Retina (tissue), 1 donor: ENCODE measurements at regions not wholly inside any gene's neighbourhood (a gene's known extent, or its start where the extent isn't known, plus 50 kb on each side); places are given as distances from the start of the nearest gene placed in this dataset.

ENCODE experiments used
- DNase-seq: peaks from one replicate; pipeline ENCODE4 v3.0.0-alpha.2; 2016

- no peak for DNase-seq
Observed at GRCh38 chr14:65879248-65880009, 466.9 kb downstream of the FUT8 start.

- no peak for DNase-seq
Observed at GRCh38 chr14:65880507-65880906, 468.0 kb downstream of the FUT8 start.

GRCh38 chr14:65881642-65882041, 469.1 kb downstream of the FUT8 start:
- no peak for DNase-seq

GRCh38 chr14:65888677-65889076, 476.1 kb downstream of the FUT8 start:
- DNase-seq, result no peak

GRCh38 chr14:65892315-65892714, 479.8 kb downstream of the FUT8 start:
- no peak for DNase-seq

DNA sequence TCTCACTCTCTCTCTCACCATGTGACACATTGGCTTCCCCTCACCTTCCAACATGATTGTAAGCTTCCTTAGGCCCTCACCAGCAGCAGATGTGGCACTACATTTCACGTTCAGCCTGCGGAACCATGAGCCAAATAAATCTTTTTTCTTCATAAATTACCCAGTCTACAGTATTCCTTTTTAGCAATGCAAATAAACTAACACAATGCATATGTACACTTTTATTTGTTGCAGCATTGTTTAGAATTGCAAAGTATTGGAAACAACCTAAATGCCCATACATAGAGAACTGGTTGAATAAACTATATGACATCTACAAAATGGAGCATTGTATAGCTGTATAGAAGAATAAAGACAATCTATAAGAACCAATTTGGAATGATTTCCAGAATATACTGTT, 487.6 kb downstream of the FUT8 start:
- DNase-seq, result no peak

- DNase-seq, result no peak
Observed at GRCh38 chr14:65901595-65901994, 489.1 kb downstream of the FUT8 start.

GRCh38 chr14:65904988-65905387, 492.5 kb downstream of the FUT8 start:
- no peak for DNase-seq

GRCh38 chr14:65906344-65906743, 493.8 kb downstream of the FUT8 start:
- no peak for DNase-seq

- DNase-seq, result no peak
Observed at GRCh38 chr14:65906948-65907347, 494.4 kb downstream of the FUT8 start.

DNA sequence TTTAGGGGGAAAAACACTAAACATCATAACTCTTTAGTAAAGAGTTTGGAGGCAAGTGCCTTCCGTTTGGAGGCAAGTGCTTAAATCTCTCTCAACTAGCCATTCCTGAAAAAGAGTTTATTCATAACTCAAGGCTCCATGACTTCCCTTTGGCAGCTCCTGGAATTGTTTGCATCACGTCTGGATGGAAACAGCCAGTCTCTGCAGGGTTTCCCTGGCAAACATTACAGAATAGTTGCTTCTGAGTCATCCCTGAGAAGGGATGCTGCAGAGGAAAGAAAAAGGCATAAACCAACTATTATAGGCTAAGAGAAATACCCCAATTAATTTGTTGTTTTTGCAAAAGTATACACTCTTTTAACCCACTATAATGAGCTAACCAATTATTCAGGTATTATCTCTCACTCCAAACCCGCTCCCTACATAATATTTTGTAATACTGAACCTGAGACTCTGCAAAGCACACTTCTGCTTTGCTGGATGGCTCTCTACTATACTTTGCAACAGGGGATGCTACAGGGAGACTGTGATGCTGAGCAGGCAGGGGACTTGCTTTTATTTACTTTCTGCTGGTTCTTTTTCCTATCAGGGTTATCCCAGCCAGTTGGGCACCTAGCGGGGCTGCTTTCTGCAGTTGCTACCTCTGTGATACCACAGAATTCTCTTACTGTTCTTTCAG, 497.7 kb downstream of the FUT8 start:
- no peak for DNase-seq

DNA sequence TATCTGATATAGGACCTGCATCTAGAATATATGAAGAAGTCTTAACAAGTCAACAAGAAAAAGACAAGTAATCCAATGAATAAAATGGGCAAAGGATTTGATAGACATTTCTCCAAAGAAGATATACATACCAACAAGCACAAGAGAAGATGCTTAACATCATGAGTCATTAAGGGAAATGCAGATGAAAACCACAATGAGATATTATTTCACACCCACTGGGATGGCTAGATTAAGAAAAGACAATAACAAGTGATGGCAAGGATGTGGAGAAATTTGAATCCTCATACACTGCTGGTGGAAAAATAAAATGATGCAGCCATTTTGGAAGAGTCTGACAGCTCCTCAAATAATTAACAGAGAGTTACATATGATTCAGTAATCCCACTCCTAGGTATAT, 502.6 kb downstream of the FUT8 start:
- no peak for DNase-seq

DNA sequence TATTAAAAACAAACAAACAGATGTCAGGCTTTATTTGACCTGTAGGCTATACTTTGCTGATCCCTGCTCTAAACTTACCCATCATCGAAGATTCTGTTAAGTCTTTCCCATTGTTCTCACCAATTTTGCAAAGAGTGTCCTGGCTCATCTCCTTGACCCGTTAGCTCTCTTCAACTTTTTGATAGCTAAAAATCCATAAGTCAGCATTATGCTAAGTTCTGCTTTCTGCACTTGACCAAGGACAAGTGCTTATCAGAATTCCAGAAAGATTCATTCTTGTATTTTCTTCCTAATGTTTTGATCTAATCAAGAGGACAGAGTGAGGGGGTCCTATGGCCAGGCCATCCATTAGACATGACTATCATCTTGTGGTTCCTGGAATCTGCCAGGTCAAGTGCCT, 503.5 kb downstream of the FUT8 start:
- DNase-seq, result no peak

GRCh38 chr14:65920996-65921395, 508.5 kb downstream of the FUT8 start:
- DNase-seq, result no peak

DNA sequence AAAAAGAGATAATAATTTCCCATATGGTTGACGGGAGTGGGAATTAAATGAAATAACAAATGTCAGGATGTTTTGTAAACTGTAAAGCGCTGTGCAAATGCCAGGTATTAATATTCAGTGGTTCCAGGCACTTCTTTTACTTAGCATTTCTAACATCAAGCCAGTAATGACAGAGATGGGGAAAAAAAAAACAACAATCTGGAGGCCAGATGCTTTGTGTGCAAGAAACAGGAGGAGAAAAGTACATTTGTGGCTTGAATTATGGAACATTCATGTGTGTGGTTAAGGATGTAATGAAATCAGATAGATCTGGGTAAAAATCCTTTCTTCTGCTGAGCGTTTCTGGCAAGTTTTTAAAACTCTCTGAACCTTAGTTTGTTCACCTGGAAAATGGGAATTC, 509.6 kb downstream of the FUT8 start:
- DNase-seq, result no peak

- DNase-seq, result no peak
Observed at GRCh38 chr14:65926504-65926903, 514.0 kb downstream of the FUT8 start.

GRCh38 chr14:65926935-65927700, 514.6 kb downstream of the FUT8 start:
- DNase-seq, result no peak

GRCh38 chr14:65927931-65928356, 515.4 kb downstream of the FUT8 start:
- peak; percentile 58 for DNase-seq

DNA sequence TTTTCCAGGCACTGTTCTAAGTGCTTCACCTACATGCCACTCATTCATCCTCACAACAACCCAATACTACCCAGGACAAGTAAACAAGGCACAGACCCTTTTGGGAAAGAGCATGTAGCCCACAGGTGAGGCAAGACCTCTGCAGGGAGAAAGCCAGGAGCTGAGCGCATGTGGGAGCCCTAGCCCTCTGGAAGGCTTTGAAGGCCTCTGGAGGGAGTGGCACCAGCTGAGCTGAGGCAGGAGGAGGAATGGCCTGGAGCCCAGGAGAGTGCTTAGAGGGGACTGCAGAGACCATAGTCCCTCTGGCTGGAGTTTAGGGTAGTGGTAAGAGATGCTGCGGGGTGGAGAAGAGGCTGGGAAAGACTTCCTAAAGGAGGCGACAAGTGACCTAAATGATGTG, 516.5 kb downstream of the FUT8 start:
- no peak for DNase-seq

GRCh38 chr14:65933400-65934069, 521.0 kb downstream of the FUT8 start:
- DNase-seq, result no peak

DNA sequence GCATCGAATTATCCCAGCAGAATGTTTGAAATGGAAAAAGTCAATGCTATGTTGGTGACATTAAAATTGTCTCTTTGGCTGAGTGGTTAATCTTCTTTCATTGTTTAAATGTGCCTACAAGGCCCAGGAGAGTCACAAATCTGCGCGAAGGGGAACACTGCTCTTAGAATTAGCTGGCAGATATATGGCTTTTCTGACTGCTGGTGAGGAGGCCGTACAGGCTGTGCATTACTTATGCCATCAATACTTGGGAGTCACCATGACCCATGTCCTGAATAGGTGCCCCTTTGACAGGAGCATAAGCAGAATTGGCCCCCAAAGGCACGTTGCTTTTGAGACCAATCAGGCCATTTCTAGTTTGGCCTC, 521.5 kb downstream of the FUT8 start:
- no peak for DNase-seq

- DNase-seq, result no peak
Observed at GRCh38 chr14:65936342-65936975, 523.9 kb downstream of the FUT8 start.
